ENCODE measurements at regions not wholly inside any gene's neighbourhood (a gene's known extent, or its start where the extent isn't known, plus 50 kb on each side); places are given as distances from the start of the nearest gene placed in this dataset.

- TF ChIP-seq CTCF (IDR thresholded peaks at IDR 0.05; ENCODE audit: insufficient read depth, low read length, poor library complexity, severe bottlenecking) = no peak
- no peak for TF ChIP-seq EZH2phosphoT487 (conservative IDR thresholded peaks at IDR 0.05; ENCODE audit: low read length)
Measured at GRCh38 chr12:89906178-89906577, 197.5 kb upstream of the ATP2B1 start.
